Testis (tissue), 2 donors: ENCODE measurements at regions not wholly inside any gene's neighbourhood (a gene's known extent, or its start where the extent isn't known, plus 50 kb on each side); places are given as distances from the start of the nearest gene placed in this dataset.
"Not testable (repeated sequence)": the region's sequence is repeated elsewhere in the genome, so short reads cannot be mapped to it uniquely, and the experiment has no call there.

Experiments used
- DNase-seq: peaks from one replicate; pipeline ENCODE4 v3.0.0-alpha.2; 2019
- H3K27ac ChIP-seq, 2 donors: fragments of 200-600 bp; sonication (generic); one replicate each; pipeline ENCODE4 v1.5.1; 2019
- H3K27me3 ChIP-seq: fragments of 200-600 bp; sonication (generic); one replicate; pipeline ENCODE4 v1.5.1; 2019
- H3K36me3 ChIP-seq: fragments of 200-600 bp; sonication (generic); one replicate; pipeline ENCODE4 v1.5.1; 2017; ENCODE audit warnings: low read depth; ENCODE audit errors: missing control alignments
- H3K4me1 ChIP-seq: fragments of 200-600 bp; sonication (generic); one replicate; pipeline ENCODE4 v1.5.1; 2019
- H3K4me3 ChIP-seq, 2 donors: fragments of 200-600 bp; sonication (generic); one replicate each; pipeline ENCODE4 v1.5.1; 2017 to 2019
- H3K9me3 ChIP-seq: fragments of 200-600 bp; sonication (generic); one replicate; pipeline ENCODE4 v1.5.1; 2017
- CTCF ChIP-seq, 3 experiments: fragments of 450-650 bp in 2 of 3; fragments of 200-600 bp in 1 of 3; sonication (generic) in 1 of 3; IDR thresholded peaks; one replicate each; pipeline ENCODE4 v1.5.1; 2016 to 2019; ENCODE audit warnings: antibody characterized with exemption in 3 of 3, mild to moderate bottlenecking in 2 of 3, moderate library complexity in 1 of 3
- POLR2A ChIP-seq: fragments of 450-650 bp; IDR thresholded peaks from one replicate; pipeline ENCODE4 v1.6.1; 2017; ENCODE audit warnings: antibody characterized with exemption, mild to moderate bottlenecking, moderate library complexity
- WGBS, 2 donors: methylation state at CpG; one replicate each; pipeline ENCODE4 v1.1.5; 2018; 5-methylcytosine and 5-hydroxymethylcytosine counted together
- intact Hi-C: fragments of 100-400 bp; cut with DNase I; formaldehyde crosslinking; loops from one replicate; pipeline ENCODE4 v1.15.1; 2023; ENCODE audit warnings: low total_unique reads

GRCh38 chr3:163196815-163197374 is 1700.3 kb downstream of the OTOL1 start:
- DNase-seq: no peak
- H3K27me3 ChIP-seq: no peaks in the 10 kb centered on the region
- H3K36me3 ChIP-seq: no peaks in the 10 kb centered on the region
- 40 to 42% methylated on average over 2 of the region's 2 CpGs for WGBS, 2 donors
- no peaks in the 10 kb centered on the region for H3K4me1 ChIP-seq
- no peak overlapping the region for H3K4me3 ChIP-seq
- no peak overlapping the region for H3K27ac ChIP-seq
- intact Hi-C loops: no loop called here
- TF ChIP-seq CTCF (IDR thresholded peaks at IDR 0.05) (no peak), POLR2A (no peak)
- H3K9me3 ChIP-seq: no peaks in the 10 kb centered on the region

- H3K4me1 ChIP-seq: no peaks in the 10 kb centered on the region
- WGBS, 2 donors: 24 to 29% methylated on average over 2 of the region's 2 CpGs
- H3K27me3 ChIP-seq: no peaks in the 10 kb centered on the region
- H3K9me3 ChIP-seq: no peaks in the 10 kb centered on the region
- no peak overlapping the region for H3K27ac ChIP-seq
- no peaks in the 10 kb centered on the region for H3K36me3 ChIP-seq
- H3K4me3 ChIP-seq: no peak overlapping the region
- intact Hi-C loops: no loop called here
- no peak for DNase-seq
- TF ChIP-seq CTCF (IDR thresholded peaks at IDR 0.05): no peak
- no peak for TF ChIP-seq POLR2A
Measured at GRCh38 chr3:163196245-163196644, 1699.6 kb downstream of the OTOL1 start.

- TF ChIP-seq CTCF (IDR thresholded peaks at IDR 0.05) (no peak), POLR2A (no peak)
- Histone ChIP-seq H3K4me1 (no peaks in the 10 kb centered on the region), H3K27ac (no peak overlapping the region), H3K36me3 (no peaks in the 10 kb centered on the region), H3K27me3 (no peaks in the 10 kb centered on the region), H3K4me3 (no peak overlapping the region), H3K9me3 (no peaks in the 10 kb centered on the region)
- 86 to 90% methylated on average over 1 of the region's 1 CpG for WGBS, 2 donors
- intact Hi-C loops: no loop called here
- no peak for DNase-seq
Measured at GRCh38 chr3:163185721-163186350, 1689.2 kb downstream of the OTOL1 start.

- no peaks in the 10 kb centered on the region for H3K4me1 ChIP-seq
- TF ChIP-seq POLR2A (no peak), CTCF (IDR thresholded peaks at IDR 0.05) (no peak)
- 38 to 42% methylated on average over 2 of the region's 2 CpGs for WGBS, 2 donors
- intact Hi-C loops: no loop called here
- H3K9me3 ChIP-seq: no peaks in the 10 kb centered on the region
- no peaks in the 10 kb centered on the region for H3K36me3 ChIP-seq
- H3K27me3 ChIP-seq: no peaks in the 10 kb centered on the region
- H3K4me3 ChIP-seq: no peak overlapping the region
- no peak for DNase-seq
- H3K27ac ChIP-seq: no peak overlapping the region
Measured at GRCh38 chr3:163175970-163176369, 1679.4 kb downstream of the OTOL1 start.

GRCh38 chr3:163172513-163172912 is 1675.9 kb downstream of the OTOL1 start:
- H3K27me3 ChIP-seq, H3K4me1 ChIP-seq, H3K9me3 ChIP-seq, DNase-seq, H3K27ac ChIP-seq, H3K36me3 ChIP-seq, H3K4me3 ChIP-seq, intact Hi-C loops: not testable (repeated sequence)
- 87 to 89% methylated on average over 3 of the region's 3 CpGs for WGBS, 2 donors
